Caco-2 (cell line): ENCODE measurements at regions not wholly inside any gene's neighbourhood (a gene's known extent, or its start where the extent isn't known, plus 50 kb on each side); places are given as distances from the start of the nearest gene placed in this dataset.

Source experiments
- BruUV-seq: library from RNA; stranded (reverse); fragments of 400-500 nt; replicated peaks from 2 replicates; lab custom pipeline; 2021; lab: Mats Ljungman, UMichigan
- CTCF ChIA-PET: fragments of 300-600 bp; sonication (Branson Sonifier 250); formaldehyde crosslinking; loops from one replicate; lab custom pipeline; 2022; ENCODE audit warnings: antibody characterized with exemption; lab: Charles Lee
- POLR2A ChIA-PET: fragments of 300-600 bp; sonication (Branson Sonifier 250); formaldehyde crosslinking; loops from one replicate; lab custom pipeline; 2022; ENCODE audit warnings: antibody characterized with exemption; lab: Charles Lee
- DNase-seq, 2 experiments: peaks; one replicate each; pipeline versions ENCODE4 v3.0.0 to v3.0.0-alpha.2; 2020 to 2022
- H3K27me3 ChIP-seq: replicated peaks from 2 replicates; pipeline ENCODE4 v1.6.0; 2011; ENCODE audit warnings: low read length; ENCODE audit not compliant: control insufficient read depth, insufficient read depth
- H3K36me3 ChIP-seq: 2 replicates; pipeline ENCODE4 v1.5.1; 2011; ENCODE audit warnings: low read length; ENCODE audit not compliant: control insufficient read depth, insufficient read depth
- H3K4me1 ChIP-seq: fragments of 250-450 bp; sonication (Bioruptor Pico); 2 replicates; pipeline ENCODE4 v1.5.1; 2020; ENCODE audit warnings: mild to moderate bottlenecking
- H3K4me3 ChIP-seq: 2 replicates; pipeline ENCODE4 v1.5.1; 2011; ENCODE audit warnings: low read depth, mild to moderate bottlenecking, control low read depth, low read length
- H3K9me3 ChIP-seq: fragments of 250-450 bp; sonication (Bioruptor Pico); 2 replicates; pipeline ENCODE4 v1.5.1; 2020; ENCODE audit warnings: mild to moderate bottlenecking, moderate library complexity
- H3K27ac Mint-ChIP-seq: one replicate; pipeline ENCODE4 v1.8.0; 2022; ENCODE audit warnings: mixed read lengths; ENCODE audit not compliant: unreplicated experiment
- H3K27me3 Mint-ChIP-seq: one replicate; pipeline ENCODE4 v1.8.0; 2022; ENCODE audit warnings: mixed read lengths; ENCODE audit not compliant: insufficient read depth, unreplicated experiment
- H3K36me3 Mint-ChIP-seq: one replicate; pipeline ENCODE4 v1.8.0; 2022; ENCODE audit warnings: mild to moderate bottlenecking, mixed read lengths; ENCODE audit not compliant: insufficient read depth, unreplicated experiment
- H3K4me1 Mint-ChIP-seq: one replicate; pipeline ENCODE4 v1.8.0; 2022; ENCODE audit warnings: low read depth, mixed read lengths; ENCODE audit not compliant: unreplicated experiment
- H3K4me3 Mint-ChIP-seq: one replicate; pipeline ENCODE4 v1.8.0; 2022; ENCODE audit warnings: mild to moderate bottlenecking, moderate library complexity, mixed read lengths; ENCODE audit not compliant: unreplicated experiment
- H3K9me3 Mint-ChIP-seq: one replicate; pipeline ENCODE4 v1.8.0; 2022; ENCODE audit warnings: mixed read lengths; ENCODE audit not compliant: unreplicated experiment
- CTCF ChIP-seq, 2 experiments: fragments of 200-600 bp in 1 of 2; IDR thresholded peaks; 1 replicate in 1 of 2; 2 replicates in 1 of 2; pipeline versions ENCODE4 v1.5.1 to v1.8.0; 2011 to 2022; ENCODE audit warnings: antibody characterized with exemption in 1 of 2, control low read depth in 1 of 2, inconsistent platforms in 1 of 2, low read depth in 1 of 2, low read length in 1 of 2, mild to moderate bottlenecking in 1 of 2, moderate library complexity in 1 of 2; ENCODE audit not compliant: insufficient read depth in 1 of 2, severe bottlenecking in 1 of 2, unreplicated experiment in 1 of 2
- intact Hi-C: fragments of 100-400 bp; cut with micrococcal nuclease; formaldehyde crosslinking; loops from one replicate; pipeline ENCODE4 v1.10.0; 2022; ENCODE audit not compliant: unreplicated experiment

DNA sequence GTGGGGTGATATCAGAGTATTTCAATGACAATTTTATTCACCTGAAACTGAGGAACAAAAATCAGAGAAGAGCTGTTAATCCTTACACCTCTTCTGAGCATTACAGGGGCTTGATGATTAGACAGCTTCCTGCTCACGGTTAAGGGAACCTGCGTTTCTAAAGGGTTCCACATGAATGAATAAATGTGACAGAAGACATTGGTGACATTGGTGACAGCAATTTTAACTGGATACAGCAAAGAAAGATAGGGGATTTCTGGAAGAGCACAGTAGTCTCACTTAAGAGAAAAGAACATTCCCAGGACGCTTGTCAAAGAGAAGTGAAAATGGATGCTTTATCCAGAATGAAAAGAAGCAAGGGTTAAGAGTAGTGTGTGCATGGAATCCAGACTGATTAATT is 235.9 kb upstream of the CNTN3 start:
- CTCF ChIA-PET = interaction anchor here (0.6 kb wide), 1 partner anchor 9 kb away, joined by 3 read pairs; no protein-coding TSS in a partner anchor
- BruUV-seq = no TSS peak
- H3K4me1 Mint-ChIP-seq = no peaks in the 10 kb centered on the region
- no peaks in the 10 kb centered on the region for H3K36me3 Mint-ChIP-seq
- Histone ChIP-seq H3K4me1 (no peaks in the 10 kb centered on the region), H3K4me3 (no peak overlapping the region), H3K36me3 (no peaks in the 10 kb centered on the region), H3K9me3 (no peaks in the 10 kb centered on the region), H3K27me3 (no peaks in the 10 kb centered on the region)
- H3K4me3 Mint-ChIP-seq = no peak overlapping the region
- no peak for TF ChIP-seq CTCF (IDR thresholded peaks at IDR 0.05; ENCODE audit: insufficient read depth in 1 of 2, low read depth in 1 of 2, low read length in 1 of 2, severe bottlenecking in 1 of 2, unreplicated experiment in 1 of 2)
- peaks cover 13% of the 10 kb centered on the region for H3K27me3 Mint-ChIP-seq
- H3K27ac Mint-ChIP-seq = no peak overlapping the region
- intact Hi-C loops = no loop called here
- no peak for DNase-seq
- POLR2A ChIA-PET = no interaction called here
- H3K9me3 Mint-ChIP-seq = no peaks in the 10 kb centered on the region

- Histone ChIP-seq H3K27me3 (no peaks in the 10 kb centered on the region), H3K4me3 (no peak overlapping the region), H3K4me1 (no peaks in the 10 kb centered on the region), H3K36me3 (no peaks in the 10 kb centered on the region), H3K9me3 (no peaks in the 10 kb centered on the region)
- Mint-ChIP-seq H3K4me3 (no peak overlapping the region), H3K27ac (no peak overlapping the region), H3K4me1 (no peaks in the 10 kb centered on the region), H3K36me3 (no peaks in the 10 kb centered on the region), H3K27me3 (peaks cover 13% of the 10 kb centered on the region), H3K9me3 (no peaks in the 10 kb centered on the region)
- BruUV-seq = no TSS peak
- no peak for DNase-seq
- intact Hi-C loops = no loop called here
- CTCF ChIA-PET = no interaction called here
- TF ChIP-seq CTCF (IDR thresholded peaks at IDR 0.05; ENCODE audit: insufficient read depth in 1 of 2, low read depth in 1 of 2, low read length in 1 of 2, severe bottlenecking in 1 of 2, unreplicated experiment in 1 of 2) = no peak
- POLR2A ChIA-PET = no interaction called here
These were observed 232.6 kb upstream of the CNTN3 start for GRCh38 chr3:74847093-74847492.

- no peak overlapping the region for H3K27ac Mint-ChIP-seq
- no peaks in the 10 kb centered on the region for H3K9me3 Mint-ChIP-seq
- Histone ChIP-seq H3K36me3 (no peaks in the 10 kb centered on the region), H3K9me3 (no peaks in the 10 kb centered on the region), H3K4me3 (no peak overlapping the region), H3K27me3 (no peaks in the 10 kb centered on the region), H3K4me1 (no peaks in the 10 kb centered on the region)
- no peaks in the 10 kb centered on the region for H3K36me3 Mint-ChIP-seq
- intact Hi-C loops = no loop called here
- ChIA-PET POLR2A (no interaction called here), CTCF (no interaction called here)
- no peak overlapping the region for H3K4me3 Mint-ChIP-seq
- BruUV-seq = no TSS peak
- H3K27me3 Mint-ChIP-seq = peaks cover 13% of the 10 kb centered on the region
- TF ChIP-seq CTCF (IDR thresholded peaks at IDR 0.05; ENCODE audit: insufficient read depth in 1 of 2, low read depth in 1 of 2, low read length in 1 of 2, severe bottlenecking in 1 of 2, unreplicated experiment in 1 of 2) = no peak
- DNase-seq = no peak
- no peaks in the 10 kb centered on the region for H3K4me1 Mint-ChIP-seq
These were observed 230.6 kb upstream of the CNTN3 start for GRCh38 chr3:74845081-74845480.
